ENCODE measurements at regions not wholly inside any gene's neighbourhood (a gene's known extent, or its start where the extent isn't known, plus 50 kb on each side); places are given as distances from the start of the nearest gene placed in this dataset.
A peak's percentile ranks its signal among the peaks of the same experiment; 100 is the strongest.

GRCh38 chr20:12891643-12892042 lies 117.1 kb upstream of the SPTLC3 start:
- DNase-seq (ENCODE audit: low spot score), result no peak

GRCh38 chr20:12893019-12893418 lies 115.8 kb upstream of the SPTLC3 start:
- DNase-seq (ENCODE audit: low spot score), result no peak

GRCh38 chr20:12893653-12894052 lies 115.1 kb upstream of the SPTLC3 start:
- DNase-seq (ENCODE audit: low spot score), result no peak

DNA sequence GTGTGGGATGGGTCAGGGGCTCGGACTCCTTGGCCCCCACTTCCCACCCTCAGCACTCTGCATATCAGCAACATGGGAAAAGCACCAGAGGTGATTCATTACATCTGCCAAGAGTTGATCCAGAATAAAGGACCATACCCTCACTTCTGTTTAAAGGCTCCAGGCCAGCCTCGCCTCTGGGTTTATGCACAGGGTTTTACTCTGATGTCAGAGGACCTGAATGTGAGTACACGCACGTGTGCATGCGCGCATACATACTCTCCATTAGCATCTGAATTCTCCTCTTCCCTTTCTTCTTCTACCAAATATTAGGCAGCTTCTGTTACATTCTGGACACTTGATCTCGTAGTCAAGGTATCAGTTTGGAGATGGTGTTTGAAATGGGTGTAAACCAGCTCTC lies 114.7 kb upstream of the SPTLC3 start:
- no peak for DNase-seq (ENCODE audit: low spot score)

- no peak for DNase-seq (ENCODE audit: low spot score)
Observed at GRCh38 chr20:12896180-12896579, 112.6 kb upstream of the SPTLC3 start.

DNA sequence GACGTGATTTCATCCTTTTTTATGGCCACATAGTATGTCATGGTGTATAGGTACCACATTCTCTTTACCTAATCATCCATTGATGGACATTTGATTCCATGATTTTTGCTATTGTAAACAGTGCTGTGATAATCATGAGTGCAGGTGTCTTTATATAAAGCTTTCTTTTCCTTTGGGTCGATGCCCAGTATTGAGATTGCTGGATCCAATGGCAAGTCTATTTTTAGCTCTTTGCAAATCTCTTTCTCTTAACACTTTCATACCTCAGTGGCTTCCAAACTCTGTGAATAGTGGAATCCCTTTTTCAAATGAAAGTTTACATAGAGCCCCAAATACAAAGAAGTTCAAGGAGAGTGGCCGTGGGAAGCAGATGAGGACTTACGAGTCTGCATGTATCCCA lies 105.8 kb upstream of the SPTLC3 start:
- DNase-seq (ENCODE audit: low spot score), result no peak

DNA sequence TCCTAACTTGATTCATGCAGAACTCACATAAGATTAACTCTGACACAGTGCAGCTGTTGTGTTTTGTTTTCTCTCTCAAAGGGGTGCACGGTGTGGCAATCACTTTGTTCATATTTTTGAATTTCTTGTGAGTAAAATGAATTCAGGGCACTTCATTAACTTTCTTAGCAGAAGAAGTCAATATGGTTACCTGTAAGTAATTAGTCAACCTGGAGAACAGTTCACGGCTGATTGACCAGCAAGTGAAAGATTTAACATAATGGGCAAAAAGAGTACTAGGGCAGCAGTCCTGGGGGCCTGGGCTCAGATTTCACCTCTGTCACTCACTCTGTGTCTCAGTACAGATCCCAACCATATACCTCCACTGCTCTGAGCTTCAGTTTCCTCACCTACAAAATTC lies 102.4 kb upstream of the SPTLC3 start:
- no peak for DNase-seq (ENCODE audit: low spot score)

DNA sequence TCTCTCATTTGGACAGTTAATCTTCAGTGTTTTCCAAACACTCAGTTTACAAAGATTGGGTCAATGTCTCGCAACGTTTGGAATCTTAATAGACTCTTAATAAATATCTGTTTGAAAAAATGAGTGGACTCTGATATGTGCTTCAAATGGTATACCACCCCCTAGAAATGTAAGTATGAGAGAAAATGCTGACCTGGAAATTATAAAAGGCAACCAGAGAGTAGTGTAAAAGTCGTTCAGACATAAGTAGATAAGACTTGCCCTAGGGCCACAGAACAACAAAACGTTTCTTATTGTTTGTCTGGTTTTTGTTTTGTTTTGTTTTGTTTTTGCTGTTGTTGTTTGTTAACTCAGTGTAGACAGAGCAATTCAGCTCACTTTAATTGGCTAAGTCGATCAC lies 97.4 kb upstream of the SPTLC3 start:
- DNase-seq (ENCODE audit: low spot score), result no peak

GRCh38 chr20:12913781-12914443 lies 94.9 kb upstream of the SPTLC3 start:
- no peak for DNase-seq (ENCODE audit: low spot score)

GRCh38 chr20:12914804-12915203 lies 94.0 kb upstream of the SPTLC3 start:
- no peak for DNase-seq (ENCODE audit: low spot score)

GRCh38 chr20:12916699-12917098 lies 92.1 kb upstream of the SPTLC3 start:
- DNase-seq (ENCODE audit: low spot score), result no peak

- no peak for DNase-seq (ENCODE audit: low spot score)
Observed at GRCh38 chr20:12924126-12924525, 84.6 kb upstream of the SPTLC3 start.

GRCh38 chr20:12925210-12925755 lies 83.5 kb upstream of the SPTLC3 start:
- DNase-seq (ENCODE audit: low spot score), result peak; percentile 86

GRCh38 chr20:12925863-12926793 lies 82.6 kb upstream of the SPTLC3 start:
- no peak for DNase-seq (ENCODE audit: low spot score)

GRCh38 chr20:12927489-12927888 lies 81.3 kb upstream of the SPTLC3 start:
- DNase-seq (ENCODE audit: low spot score), result peak; percentile 43

DNA sequence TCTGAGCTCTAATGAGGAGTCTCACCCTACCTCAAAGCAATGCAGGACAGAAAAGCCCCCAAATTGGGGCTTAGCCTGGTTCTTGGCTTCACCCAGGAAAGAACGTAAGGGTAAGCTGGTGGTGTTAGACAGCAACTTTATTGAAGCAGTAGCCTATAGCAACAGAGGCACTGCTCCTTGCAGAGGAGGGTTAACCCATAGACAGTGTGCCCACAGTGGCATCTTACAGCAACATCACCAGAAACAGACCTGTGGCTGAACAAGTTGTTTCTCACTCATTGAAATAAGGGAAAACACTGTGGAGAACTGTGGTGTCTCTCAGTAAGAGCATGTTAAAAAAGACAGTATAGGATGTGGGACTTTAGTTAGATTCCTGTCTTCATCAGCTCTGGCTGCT lies 80.4 kb upstream of the SPTLC3 start:
- no peak for DNase-seq (ENCODE audit: low spot score)

GRCh38 chr20:12928755-12929401 lies 79.9 kb upstream of the SPTLC3 start:
- peak; percentile 76 for DNase-seq (ENCODE audit: low spot score)

DNA sequence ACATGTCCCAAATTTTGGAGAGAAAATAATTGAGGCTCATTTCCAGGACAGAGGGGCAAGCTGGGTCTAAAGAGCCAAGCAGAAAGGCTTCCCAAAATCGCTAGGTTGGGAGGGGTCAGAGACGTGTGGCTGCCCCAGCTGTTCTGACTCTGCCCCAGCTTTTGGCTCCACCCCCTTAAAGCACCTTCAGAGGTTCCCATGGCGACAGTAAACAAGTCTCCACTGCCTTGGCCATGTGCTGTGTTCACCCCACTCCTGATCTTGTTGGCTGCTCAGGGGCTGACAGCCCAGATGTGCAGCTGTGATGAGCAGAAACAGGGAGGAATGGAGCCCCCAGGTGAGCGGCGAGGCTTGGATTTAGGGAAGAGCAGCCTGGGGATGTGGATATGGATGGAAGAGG lies 72.8 kb upstream of the SPTLC3 start:
- no peak for DNase-seq (ENCODE audit: low spot score)

DNA sequence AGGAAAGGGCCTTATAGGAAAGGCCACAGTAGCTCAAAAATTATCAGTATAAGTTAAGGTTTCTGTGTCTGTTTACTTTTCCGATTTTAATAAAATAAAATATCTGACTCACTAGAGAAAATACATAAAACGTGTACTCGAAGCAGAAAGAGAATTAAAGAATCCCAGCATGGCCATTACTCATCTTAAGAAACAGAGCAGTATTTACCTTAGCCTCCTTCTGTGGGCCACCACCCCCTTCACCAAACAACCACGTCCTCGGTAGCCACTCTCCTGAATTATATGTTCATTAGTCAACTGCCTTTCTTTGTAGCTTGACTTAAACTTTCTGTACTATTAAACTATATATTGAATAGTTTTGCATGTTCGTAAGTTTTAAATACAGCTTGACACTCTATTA lies 72.2 kb upstream of the SPTLC3 start:
- DNase-seq (ENCODE audit: low spot score), result no peak

GRCh38 chr20:12941025-12941424 lies 67.7 kb upstream of the SPTLC3 start:
- no peak for DNase-seq (ENCODE audit: low spot score)

- no peak for DNase-seq (ENCODE audit: low spot score)
Observed at GRCh38 chr20:12942123-12942522, 66.6 kb upstream of the SPTLC3 start.

DNA sequence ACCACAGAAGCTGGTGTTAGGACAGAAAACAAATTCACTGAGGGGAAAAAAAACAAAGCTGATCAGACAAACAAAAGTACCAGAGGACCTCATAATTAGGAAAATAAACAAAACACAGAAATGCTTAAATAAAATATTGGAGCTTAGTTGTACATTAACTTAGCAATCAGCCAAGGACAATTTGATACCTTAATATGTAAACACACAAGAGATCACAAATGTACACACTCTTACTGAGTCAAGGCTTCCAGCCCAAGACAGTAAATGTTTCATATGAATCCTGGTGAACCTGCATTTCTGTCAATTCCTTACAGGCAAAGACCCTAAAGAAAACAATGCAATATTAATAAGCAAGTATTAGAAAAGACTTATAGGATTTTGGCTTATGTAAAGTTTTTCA lies 62.0 kb upstream of the SPTLC3 start:
- no peak for DNase-seq (ENCODE audit: low spot score)

- DNase-seq (ENCODE audit: low spot score), result no peak
Observed at GRCh38 chr20:12947691-12948090, 61.1 kb upstream of the SPTLC3 start.
